ENCODE measurements at regions not wholly inside any gene's neighbourhood (a gene's known extent, or its start where the extent isn't known, plus 50 kb on each side); places are given as distances from the start of the nearest gene placed in this dataset.
"Not testable (repeated sequence)": the region's sequence is repeated elsewhere in the genome, so short reads cannot be mapped to it uniquely, and the experiment has no call there.

- DNase-seq (ENCODE audit: low spot score): not testable (repeated sequence)
These were observed 69.4 kb upstream of the GNG12 start for GRCh38 chr1:67902546-67903223.

- DNase-seq (ENCODE audit: low spot score): no peak
These were observed 64.9 kb upstream of the GNG12 start for GRCh38 chr1:67898033-67898726.

- no peak for DNase-seq (ENCODE audit: low spot score)
These were observed 64.1 kb upstream of the GNG12 start for GRCh38 chr1:67897270-67897949.

GRCh38 chr1:67896826-67897225 is 63.6 kb upstream of the GNG12 start:
- no peak for DNase-seq (ENCODE audit: low spot score)

GRCh38 chr1:67894981-67895735 is 61.9 kb upstream of the GNG12 start:
- DNase-seq (ENCODE audit: low spot score): no peak

- DNase-seq (ENCODE audit: low spot score): no peak
These were observed 59.8 kb upstream of the GNG12 start for GRCh38 chr1:67893126-67893495.

GRCh38 chr1:67892476-67893125 is 59.3 kb upstream of the GNG12 start:
- no peak for DNase-seq (ENCODE audit: low spot score)

GRCh38 chr1:67890857-67891256 is 57.6 kb upstream of the GNG12 start:
- no peak for DNase-seq (ENCODE audit: low spot score)

- peak; percentile 94 for DNase-seq (ENCODE audit: low spot score)
These were observed 56.8 kb upstream of the GNG12 start for GRCh38 chr1:67889953-67890567.

GRCh38 chr1:67889466-67889865 is 56.2 kb upstream of the GNG12 start:
- no peak for DNase-seq (ENCODE audit: low spot score)

GRCh38 chr1:67888216-67889106 is 55.2 kb upstream of the GNG12 start:
- DNase-seq (ENCODE audit: low spot score): no peak

- no peak for DNase-seq (ENCODE audit: low spot score)
These were observed 53.9 kb upstream of the GNG12 start for GRCh38 chr1:67887146-67887545.

GRCh38 chr1:67886076-67886475 is 52.8 kb upstream of the GNG12 start:
- DNase-seq (ENCODE audit: low spot score): peak; percentile 27

GRCh38 chr1:67883069-67883468 is 49.8 kb upstream of the GNG12 start:
- peak; percentile 93 for DNase-seq (ENCODE audit: low spot score)

Data from kidney capillary endothelial cell (primary cell).